SK-N-SH treated with all-trans-retinoic acid at 6 μM for 48 hours (cell line): ENCODE measurements at regions not wholly inside any gene's neighbourhood (a gene's known extent, or its start where the extent isn't known, plus 50 kb on each side); places are given as distances from the start of the nearest gene placed in this dataset.

Experiments used
- ARNTL ChIP-seq: fragments of 450-650 bp; formaldehyde crosslinking; IDR thresholded peaks from 2 replicates; pipeline ENCODE4 v1.5.0; 2020; ENCODE audit warnings: low read depth, mild to moderate bottlenecking, moderate library complexity, borderline replicate concordance
- BACH2 ChIP-seq: fragments of 250-450 bp; sonication (Bioruptor Pico); IDR thresholded peaks from 2 replicates; pipeline ENCODE4 v1.9.0; 2021; ENCODE audit warnings: mild to moderate bottlenecking, borderline replicate concordance
- CREB5 ChIP-seq: fragments of 250-450 bp; sonication (Bioruptor Pico); IDR thresholded peaks from 2 replicates; pipeline ENCODE4 v1.5.1; 2020; ENCODE audit warnings: low read depth, mild to moderate bottlenecking, moderate library complexity
- CSDC2 ChIP-seq: fragments of 250-450 bp; sonication (Bioruptor Pico); IDR thresholded peaks from 2 replicates; pipeline ENCODE4 v1.5.0; 2020; ENCODE audit warnings: mild to moderate bottlenecking, moderate library complexity
- GLIS3 ChIP-seq: fragments of 250-450 bp; sonication (Bioruptor Pico); IDR thresholded peaks from 2 replicates; pipeline ENCODE4 v1.5.0; 2020; ENCODE audit warnings: mild to moderate bottlenecking, moderate library complexity
- OSR1 ChIP-seq: fragments of 250-450 bp; sonication (Bioruptor Pico); IDR thresholded peaks from 2 replicates; pipeline ENCODE4 v1.8.0; 2022; ENCODE audit warnings: moderate library complexity, mild to moderate bottlenecking, inconsistent platforms
- PATZ1 ChIP-seq: fragments of 250-450 bp; sonication (Bioruptor Pico); IDR thresholded peaks from 2 replicates; pipeline ENCODE4 v1.8.0; 2020; ENCODE audit warnings: mild to moderate bottlenecking, moderate library complexity, borderline replicate concordance
- PPARA ChIP-seq: fragments of 250-450 bp; sonication (Bioruptor Pico); IDR thresholded peaks from 2 replicates; pipeline ENCODE4 v1.5.0; 2020; ENCODE audit warnings: mild to moderate bottlenecking, borderline replicate concordance
- TCF4 ChIP-seq: fragments of 250-450 bp; sonication (Bioruptor Pico); IDR thresholded peaks from 2 replicates; pipeline ENCODE4 v1.8.0; 2021; ENCODE audit warnings: mild to moderate bottlenecking, moderate library complexity, borderline replicate concordance
- TOX ChIP-seq: fragments of 250-450 bp; sonication (Bioruptor Pico); IDR thresholded peaks from 2 replicates; pipeline ENCODE4 v1.8.0; 2021; ENCODE audit warnings: mild to moderate bottlenecking, moderate library complexity, borderline replicate concordance
- ZFP3 ChIP-seq: fragments of 250-450 bp; sonication (Bioruptor Pico); IDR thresholded peaks from 2 replicates; pipeline ENCODE4 v1.5.0; 2020; ENCODE audit warnings: mild to moderate bottlenecking, moderate library complexity
- ZFP30 ChIP-seq: fragments of 450-650 bp; formaldehyde crosslinking; IDR thresholded peaks from 2 replicates; pipeline ENCODE4 v1.5.0; 2022; ENCODE audit warnings: mild to moderate bottlenecking, moderate library complexity
- ZNF70 ChIP-seq: fragments of 450-650 bp; formaldehyde crosslinking; IDR thresholded peaks from 2 replicates; pipeline ENCODE4 v1.5.0; 2020; ENCODE audit warnings: mild to moderate bottlenecking, moderate library complexity

GRCh38 chr3:87361271-87361670 is 84.9 kb upstream of the POU1F1 start:
- TF ChIP-seq PATZ1 (no peak), ARNTL (CRISPR knock-in tag) (no peak), GLIS3 (CRISPR knock-in tag) (no peak), BACH2 (no peak), OSR1 (no peak), CREB5 (CRISPR knock-in tag) (no peak), ZNF70 (CRISPR knock-in tag) (no peak), TOX (CRISPR knock-in tag) (no peak), PPARA (CRISPR knock-in tag) (no peak), ZFP30 (CRISPR knock-in tag) (no peak), ZFP3 (CRISPR knock-in tag) (no peak), CSDC2 (CRISPR knock-in tag) (no peak), TCF4 (CRISPR knock-in tag) (no peak)
